ENCODE measurements at regions not wholly inside any gene's neighbourhood (a gene's known extent, or its start where the extent isn't known, plus 50 kb on each side); places are given as distances from the start of the nearest gene placed in this dataset.

- FAIRE-seq (no peak), DNase-seq (ENCODE audit: low read depth) (no peak)
- Histone ChIP-seq H3K36me3 (ENCODE audit: control insufficient read depth, insufficient read depth, low read length) (no peaks in the 10 kb centered on the region), H3K27me3 (ENCODE audit: control insufficient read depth, insufficient read depth, low read length) (no peaks in the 10 kb centered on the region), H3K4me3 (ENCODE audit: low read depth, low read length) (no peak overlapping the region)
- no peak for TF ChIP-seq CTCF (IDR thresholded peaks at IDR 0.05; ENCODE audit: insufficient read depth, low read length, severe bottlenecking)
These were observed 97.4 kb upstream of the EDEM3 start for GRCh38 chr1:184851822-184852746.

DNA sequence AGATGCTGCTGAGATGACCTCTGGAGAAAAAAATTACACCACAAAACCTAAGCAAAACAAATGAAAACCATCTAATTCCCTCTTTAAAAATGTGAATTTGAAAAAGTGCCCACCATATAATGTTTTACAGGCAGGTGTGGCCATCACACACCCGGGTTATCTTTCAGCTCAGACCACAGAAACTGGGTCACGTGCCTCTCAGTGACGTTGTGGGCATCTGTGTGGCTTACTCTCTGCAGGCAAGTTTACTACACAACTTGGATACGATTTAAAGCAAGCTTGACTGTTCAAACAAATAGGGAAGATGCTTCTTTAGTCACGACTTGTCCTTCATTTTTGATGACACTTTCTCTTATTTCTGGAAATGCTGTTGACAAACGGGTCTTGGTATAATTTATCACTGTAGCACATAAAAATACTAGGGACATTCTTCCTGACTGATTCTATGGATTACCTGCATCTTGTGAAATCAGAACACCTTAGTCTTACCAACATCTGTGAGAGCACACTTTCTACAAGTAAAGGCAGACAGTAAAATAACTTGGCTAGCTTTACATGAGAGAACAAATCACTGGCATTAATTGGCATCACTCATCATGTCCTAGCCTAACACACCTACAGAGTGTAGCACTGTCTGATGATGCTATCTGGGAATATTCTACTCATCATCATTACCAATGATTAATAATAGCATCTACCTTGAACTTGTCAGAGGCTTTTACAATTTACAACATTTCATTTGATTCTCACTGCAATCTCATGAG lies 89.3 kb upstream of the EDEM3 start:
- FAIRE-seq, result no peak

DNA sequence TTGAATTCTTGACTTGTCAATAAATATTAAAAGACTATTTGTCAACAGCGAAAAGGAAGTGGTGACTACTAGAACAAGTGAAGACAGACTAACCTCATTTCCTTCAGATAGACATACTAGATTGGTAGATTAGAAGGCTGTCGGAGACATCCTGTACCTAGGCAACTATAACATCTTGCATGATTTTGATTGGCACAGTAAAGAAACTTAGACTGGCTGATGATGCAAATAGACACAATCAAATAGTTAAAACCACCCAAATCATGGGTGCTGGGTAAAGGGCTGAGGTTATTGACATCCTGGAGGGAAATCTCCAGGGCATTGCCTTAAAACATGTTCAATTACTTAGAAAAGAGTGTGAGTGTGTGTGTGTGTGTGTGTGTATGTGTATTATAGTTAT lies 85.9 kb upstream of the EDEM3 start:
- DNase-seq (ENCODE audit: low read depth) (no peak), FAIRE-seq (no peak)
- TF ChIP-seq CTCF (IDR thresholded peaks at IDR 0.05; ENCODE audit: insufficient read depth, low read length, severe bottlenecking), result no peak
- H3K36me3 ChIP-seq (ENCODE audit: control insufficient read depth, insufficient read depth, low read length), result no peaks in the 10 kb centered on the region
- H3K27me3 ChIP-seq (ENCODE audit: control insufficient read depth, insufficient read depth, low read length), result no peaks in the 10 kb centered on the region
- no peak overlapping the region for H3K4me3 ChIP-seq (ENCODE audit: low read depth, low read length)

More for the DNA sequence above, 89.3 kb upstream of the EDEM3 start:
- no peak for TF ChIP-seq CTCF (IDR thresholded peaks at IDR 0.05; ENCODE audit: insufficient read depth, low read length, severe bottlenecking)
- no peak overlapping the region for H3K4me3 ChIP-seq (ENCODE audit: low read depth, low read length)
- DNase-seq (ENCODE audit: low read depth), result no peak
- no peaks in the 10 kb centered on the region for H3K36me3 ChIP-seq (ENCODE audit: control insufficient read depth, insufficient read depth, low read length)
- no peaks in the 10 kb centered on the region for H3K27me3 ChIP-seq (ENCODE audit: control insufficient read depth, insufficient read depth, low read length)

DNA sequence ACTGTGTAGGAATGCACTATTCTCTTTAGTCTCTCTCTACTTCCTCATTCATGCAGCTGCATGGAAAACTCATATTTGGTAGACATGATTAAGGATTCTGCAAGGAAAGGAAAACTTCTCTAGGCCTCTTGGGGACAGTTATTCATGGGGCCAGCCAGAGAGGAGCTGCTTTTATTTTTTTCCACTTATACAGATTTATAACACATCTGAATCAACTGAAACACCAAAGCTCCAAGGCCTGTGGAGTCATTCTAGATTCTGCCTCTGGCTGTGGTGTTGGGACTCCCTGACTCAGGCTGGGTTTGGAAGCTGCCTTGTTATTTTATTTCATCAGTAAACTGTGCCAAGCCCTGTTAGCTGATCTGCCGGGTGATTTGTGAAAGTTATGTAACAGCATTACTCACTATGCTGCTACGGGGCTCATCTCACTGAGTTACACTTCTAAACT lies 83.9 kb upstream of the EDEM3 start:
- FAIRE-seq, result peak; percentile 40
- TF ChIP-seq CTCF (IDR thresholded peaks at IDR 0.05; ENCODE audit: insufficient read depth, low read length, severe bottlenecking), result no peak
- H3K27me3 ChIP-seq (ENCODE audit: control insufficient read depth, insufficient read depth, low read length), result no peaks in the 10 kb centered on the region
- H3K36me3 ChIP-seq (ENCODE audit: control insufficient read depth, insufficient read depth, low read length), result no peaks in the 10 kb centered on the region
- no peak overlapping the region for H3K4me3 ChIP-seq (ENCODE audit: low read depth, low read length)
- peak; percentile 94 for DNase-seq (ENCODE audit: low read depth)

GRCh38 chr1:184836934-184837895 lies 82.6 kb upstream of the EDEM3 start:
- H3K36me3 ChIP-seq (ENCODE audit: control insufficient read depth, insufficient read depth, low read length), result no peaks in the 10 kb centered on the region
- FAIRE-seq (no peak), DNase-seq (ENCODE audit: low read depth) (no peak)
- no peak overlapping the region for H3K4me3 ChIP-seq (ENCODE audit: low read depth, low read length)
- TF ChIP-seq CTCF (IDR thresholded peaks at IDR 0.05; ENCODE audit: insufficient read depth, low read length, severe bottlenecking), result no peak
- H3K27me3 ChIP-seq (ENCODE audit: control insufficient read depth, insufficient read depth, low read length), result no peaks in the 10 kb centered on the region

Measured in bronchial epithelial cell (primary cell).